ENCODE measurements at regions not wholly inside any gene's neighbourhood (a gene's known extent, or its start where the extent isn't known, plus 50 kb on each side); places are given as distances from the start of the nearest gene placed in this dataset.
A peak's percentile ranks its signal among the peaks of the same experiment; 100 is the strongest.

DNA sequence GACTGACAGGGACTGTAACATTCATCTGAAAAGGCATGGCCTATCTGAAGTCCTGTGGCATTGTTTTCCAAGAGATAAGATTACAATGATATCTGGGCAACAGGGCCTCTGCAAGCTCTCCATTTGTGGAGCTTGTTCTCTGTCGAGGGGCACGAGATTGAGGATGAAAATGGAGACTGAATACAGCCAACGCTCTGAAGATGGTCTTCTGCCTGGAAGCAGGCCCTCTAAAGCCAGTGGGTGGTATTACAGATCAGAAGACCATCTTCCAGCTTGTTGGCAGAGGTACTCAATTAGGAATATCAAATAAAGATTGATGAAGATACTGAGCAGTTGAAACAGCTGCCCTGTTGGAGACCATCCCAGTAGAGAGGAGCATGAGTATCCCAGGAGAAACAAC lies 288.2 kb downstream of the CENPW start:
- Histone ChIP-seq H3K9ac (ENCODE audit: control insufficient read depth, insufficient read depth, low read length) (no peak overlapping the region), H3K4me1 (ENCODE audit: control insufficient read depth, insufficient read depth, low read length) (no peaks in the 10 kb centered on the region), H3K27ac (ENCODE audit: control insufficient read depth, insufficient read depth) (no peak overlapping the region), H3K36me3 (ENCODE audit: control insufficient read depth in 2 of 2, insufficient read depth in 2 of 2, low read length in 1 of 2) (no peaks in the 10 kb centered on the region), H3K79me2 (ENCODE audit: control insufficient read depth, insufficient read depth, low read length) (no peaks in the 10 kb centered on the region), H3K27me3 (replicated peaks in 1 of 2; ENCODE audit: control insufficient read depth in 2 of 2, insufficient read depth in 2 of 2, low read length in 1 of 2) (no peaks in the 10 kb centered on the region), H3K4me2 (ENCODE audit: control insufficient read depth, insufficient read depth) (no peak overlapping the region), H4K20me1 (ENCODE audit: control insufficient read depth, insufficient read depth) (no peaks in the 10 kb centered on the region), H3K4me3 (no peak overlapping the region), H3K9me3 (replicated peaks; ENCODE audit: control insufficient read depth, insufficient read depth, low read length) (no peaks in the 10 kb centered on the region), H2AFZ (ENCODE audit: control insufficient read depth, low read depth, low read length) (no peak overlapping the region)
- intact Hi-C loops (cut with micrococcal nuclease; ENCODE audit: unreplicated experiment) (no loop called here), in situ Hi-C loops (cut with MboI) (no loop called here)
- DNase-seq (ENCODE audit: low read depth, low spot score) = no peak
- ChIA-PET POLR2A (no interaction called here), RAD21 (ENCODE audit: unreplicated experiment) (no interaction called here), CTCF (interaction anchor here (0.6 to 2.4 kb wide), 8 partner anchors 21 to 633 kb away, joined by 3 to 6 read pairs (median 3); no protein-coding TSS in a partner anchor), SMC1A (ENCODE audit: uncharacterized antibody, unreplicated experiment) (interaction anchor here (0.8 to 1.1 kb wide), 5 partner anchors 13 to 635 kb away, joined by 3 to 5 read pairs (median 3); no protein-coding TSS in a partner anchor)
- ATAC-seq = peak; percentile 70
- no TSS peak for BruUV-seq (replicated peaks)
- TF ChIP-seq, protein P1, sequence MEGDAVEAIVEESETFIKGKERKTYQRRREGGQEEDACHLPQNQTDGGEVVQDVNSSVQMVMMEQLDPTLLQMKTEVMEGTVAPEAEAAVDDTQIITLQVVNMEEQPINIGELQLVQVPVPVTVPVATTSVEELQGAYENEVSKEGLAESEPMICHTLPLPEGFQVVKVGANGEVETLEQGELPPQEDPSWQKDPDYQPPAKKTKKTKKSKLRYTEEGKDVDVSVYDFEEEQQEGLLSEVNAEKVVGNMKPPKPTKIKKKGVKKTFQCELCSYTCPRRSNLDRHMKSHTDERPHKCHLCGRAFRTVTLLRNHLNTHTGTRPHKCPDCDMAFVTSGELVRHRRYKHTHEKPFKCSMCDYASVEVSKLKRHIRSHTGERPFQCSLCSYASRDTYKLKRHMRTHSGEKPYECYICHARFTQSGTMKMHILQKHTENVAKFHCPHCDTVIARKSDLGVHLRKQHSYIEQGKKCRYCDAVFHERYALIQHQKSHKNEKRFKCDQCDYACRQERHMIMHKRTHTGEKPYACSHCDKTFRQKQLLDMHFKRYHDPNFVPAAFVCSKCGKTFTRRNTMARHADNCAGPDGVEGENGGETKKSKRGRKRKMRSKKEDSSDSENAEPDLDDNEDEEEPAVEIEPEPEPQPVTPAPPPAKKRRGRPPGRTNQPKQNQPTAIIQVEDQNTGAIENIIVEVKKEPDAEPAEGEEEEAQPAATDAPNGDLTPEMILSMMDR (IDR thresholded peaks at IDR 0.05 in 2 of 3, conservative IDR thresholded peaks at IDR 0.05 in 1 of 3; ENCODE audit: control insufficient read depth in 2 of 3, extremely low read depth in 1 of 3, insufficient read depth in 1 of 3, low read depth in 3 of 3, low read length in 3 of 3) = peak; percentile 22 to 41 (median 39); a peak in 5 of 6 replicates
- TF ChIP-seq, protein P2, sequence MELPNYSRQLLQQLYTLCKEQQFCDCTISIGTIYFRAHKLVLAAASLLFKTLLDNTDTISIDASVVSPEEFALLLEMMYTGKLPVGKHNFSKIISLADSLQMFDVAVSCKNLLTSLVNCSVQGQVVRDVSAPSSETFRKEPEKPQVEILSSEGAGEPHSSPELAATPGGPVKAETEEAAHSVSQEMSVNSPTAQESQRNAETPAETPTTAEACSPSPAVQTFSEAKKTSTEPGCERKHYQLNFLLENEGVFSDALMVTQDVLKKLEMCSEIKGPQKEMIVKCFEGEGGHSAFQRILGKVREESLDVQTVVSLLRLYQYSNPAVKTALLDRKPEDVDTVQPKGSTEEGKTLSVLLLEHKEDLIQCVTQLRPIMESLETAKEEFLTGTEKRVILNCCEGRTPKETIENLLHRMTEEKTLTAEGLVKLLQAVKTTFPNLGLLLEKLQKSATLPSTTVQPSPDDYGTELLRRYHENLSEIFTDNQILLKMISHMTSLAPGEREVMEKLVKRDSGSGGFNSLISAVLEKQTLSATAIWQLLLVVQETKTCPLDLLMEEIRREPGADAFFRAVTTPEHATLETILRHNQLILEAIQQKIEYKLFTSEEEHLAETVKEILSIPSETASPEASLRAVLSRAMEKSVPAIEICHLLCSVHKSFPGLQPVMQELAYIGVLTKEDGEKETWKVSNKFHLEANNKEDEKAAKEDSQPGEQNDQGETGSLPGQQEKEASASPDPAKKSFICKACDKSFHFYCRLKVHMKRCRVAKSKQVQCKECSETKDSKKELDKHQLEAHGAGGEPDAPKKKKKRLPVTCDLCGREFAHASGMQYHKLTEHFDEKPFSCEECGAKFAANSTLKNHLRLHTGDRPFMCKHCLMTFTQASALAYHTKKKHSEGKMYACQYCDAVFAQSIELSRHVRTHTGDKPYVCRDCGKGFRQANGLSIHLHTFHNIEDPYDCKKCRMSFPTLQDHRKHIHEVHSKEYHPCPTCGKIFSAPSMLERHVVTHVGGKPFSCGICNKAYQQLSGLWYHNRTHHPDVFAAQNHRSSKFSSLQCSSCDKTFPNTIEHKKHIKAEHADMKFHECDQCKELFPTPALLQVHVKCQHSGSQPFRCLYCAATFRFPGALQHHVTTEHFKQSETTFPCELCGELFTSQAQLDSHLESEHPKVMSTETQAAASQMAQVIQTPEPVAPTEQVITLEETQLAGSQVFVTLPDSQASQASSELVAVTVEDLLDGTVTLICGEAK (IDR thresholded peaks at IDR 0.05; ENCODE audit: borderline replicate concordance) = no peak
- 0 out of 2 replicates have a peak, but pooled peaks have one; percentile 23 for TF ChIP-seq RAD21 (IDR thresholded peaks at IDR 0.05; ENCODE audit: insufficient read depth, low read depth, low read length)
- peak; percentile 15; the same call in 1 of the 2 replicates for TF ChIP-seq SMC3 (IDR thresholded peaks at IDR 0.05; ENCODE audit: borderline replicate concordance, low read length)
- FAIRE-seq = no peak
- WGBS (ENCODE audit: insufficient coverage, insufficient replicate concordance, low lambda C conversion rate, missing lambda C conversion rate) = 0% methylated on average over 3 of the region's 3 CpGs

All from GM12878 (cell line).